ENCODE measurements at regions not wholly inside any gene's neighbourhood (a gene's known extent, or its start where the extent isn't known, plus 50 kb on each side); places are given as distances from the start of the nearest gene placed in this dataset.

GRCh38 chr18:71371951-71372605 is 1083.2 kb downstream of the SOCS6 start:
- no peaks in the 10 kb centered on the region for H4K20me1 ChIP-seq (ENCODE audit: insufficient read depth)
- CTCF ChIA-PET, result no interaction called here
- DNase-seq (ENCODE audit: low read depth, low spot score), result no peak

GRCh38 chr18:71370671-71371445 is 1082.0 kb downstream of the SOCS6 start:
- no peak overlapping the region for H3K4me3 ChIP-seq (replicated peaks in 1 of 2; ENCODE audit: low read depth in 1 of 2, low read length in 2 of 2)
- no peak overlapping the region for H3K27ac ChIP-seq (ENCODE audit: low read depth, low read length)
- DNase-seq (ENCODE audit: low read depth, low spot score), result no peak
- H3K9me3 ChIP-seq (ENCODE audit: control insufficient read depth in 1 of 2, insufficient read depth in 1 of 2, low read depth in 1 of 2, low read length in 2 of 2), result peaks cover 24 to 30% of the 10 kb centered on the region in 2 experiments; a peak in 2 of 4 replicates
- ChIA-PET RAD21 (ENCODE audit: low non-redundant PET in 1 of 2, low total read pairs in 2 of 2, uncharacterized antibody in 2 of 2, unreplicated experiment in 2 of 2) (no interaction called here), CTCF (no interaction called here), POLR2A (no interaction called here)
- no peaks in the 10 kb centered on the region for H3K4me1 ChIP-seq (ENCODE audit: control insufficient read depth in 1 of 2, insufficient read depth in 2 of 2, low read length in 2 of 2)
- no peaks in the 10 kb centered on the region for H3K9me2 ChIP-seq (ENCODE audit: insufficient read depth)
- no peak overlapping the region for H3K9ac ChIP-seq (ENCODE audit: low read length)
- H4K20me1 ChIP-seq (ENCODE audit: insufficient read depth), result no peaks in the 10 kb centered on the region
- TF ChIP-seq ZFX (IDR thresholded peaks at IDR 0.05), result no peak
- TF ChIP-seq, protein P1, sequence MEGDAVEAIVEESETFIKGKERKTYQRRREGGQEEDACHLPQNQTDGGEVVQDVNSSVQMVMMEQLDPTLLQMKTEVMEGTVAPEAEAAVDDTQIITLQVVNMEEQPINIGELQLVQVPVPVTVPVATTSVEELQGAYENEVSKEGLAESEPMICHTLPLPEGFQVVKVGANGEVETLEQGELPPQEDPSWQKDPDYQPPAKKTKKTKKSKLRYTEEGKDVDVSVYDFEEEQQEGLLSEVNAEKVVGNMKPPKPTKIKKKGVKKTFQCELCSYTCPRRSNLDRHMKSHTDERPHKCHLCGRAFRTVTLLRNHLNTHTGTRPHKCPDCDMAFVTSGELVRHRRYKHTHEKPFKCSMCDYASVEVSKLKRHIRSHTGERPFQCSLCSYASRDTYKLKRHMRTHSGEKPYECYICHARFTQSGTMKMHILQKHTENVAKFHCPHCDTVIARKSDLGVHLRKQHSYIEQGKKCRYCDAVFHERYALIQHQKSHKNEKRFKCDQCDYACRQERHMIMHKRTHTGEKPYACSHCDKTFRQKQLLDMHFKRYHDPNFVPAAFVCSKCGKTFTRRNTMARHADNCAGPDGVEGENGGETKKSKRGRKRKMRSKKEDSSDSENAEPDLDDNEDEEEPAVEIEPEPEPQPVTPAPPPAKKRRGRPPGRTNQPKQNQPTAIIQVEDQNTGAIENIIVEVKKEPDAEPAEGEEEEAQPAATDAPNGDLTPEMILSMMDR (IDR thresholded peaks at IDR 0.05 in 2 of 3, conservative IDR thresholded peaks at IDR 0.05 in 1 of 3; ENCODE audit: borderline replicate concordance in 1 of 3, insufficient read depth in 1 of 3, low read depth in 2 of 3, low read length in 2 of 3), result no peak
- no peak for TF ChIP-seq EZH2phosphoT487 (IDR thresholded peaks at IDR 0.05; ENCODE audit: borderline replicate concordance)
- no peak for TF ChIP-seq ZBTB33 (IDR thresholded peaks at IDR 0.05; ENCODE audit: extremely low read depth, insufficient replicate concordance, low read length)
- TF ChIP-seq SRF (IDR thresholded peaks at IDR 0.05; ENCODE audit: low read depth), result no peak
- no peak for TF ChIP-seq RAD21 (IDR thresholded peaks at IDR 0.05; ENCODE audit: low read depth)
- TF ChIP-seq, protein P2, sequence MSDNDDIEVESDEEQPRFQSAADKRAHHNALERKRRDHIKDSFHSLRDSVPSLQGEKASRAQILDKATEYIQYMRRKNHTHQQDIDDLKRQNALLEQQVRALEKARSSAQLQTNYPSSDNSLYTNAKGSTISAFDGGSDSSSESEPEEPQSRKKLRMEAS (IDR thresholded peaks at IDR 0.05), result no peak
- no peak for TF ChIP-seq YY1 (IDR thresholded peaks at IDR 0.05; ENCODE audit: extremely low read depth, insufficient replicate concordance, low read depth, low read length)
- no peak for TF ChIP-seq FOSL1 (IDR thresholded peaks at IDR 0.05; ENCODE audit: low read depth)
- no peak for TF ChIP-seq SIN3A (IDR thresholded peaks at IDR 0.05; ENCODE audit: low read depth)
- no peak for TF ChIP-seq ELF1 (IDR thresholded peaks at IDR 0.05; ENCODE audit: borderline replicate concordance, low read depth)
- TF ChIP-seq, protein P3, sequence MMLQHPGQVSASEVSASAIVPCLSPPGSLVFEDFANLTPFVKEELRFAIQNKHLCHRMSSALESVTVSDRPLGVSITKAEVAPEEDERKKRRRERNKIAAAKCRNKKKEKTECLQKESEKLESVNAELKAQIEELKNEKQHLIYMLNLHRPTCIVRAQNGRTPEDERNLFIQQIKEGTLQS (IDR thresholded peaks at IDR 0.05), result no peak
- intact Hi-C loops (cut with micrococcal nuclease), result no loop called here
- H3K4me2 ChIP-seq (ENCODE audit: low read length), result no peak overlapping the region
- H3K36me3 ChIP-seq (ENCODE audit: control insufficient read depth in 1 of 2, insufficient read depth in 2 of 2, low read length in 2 of 2), result no peaks in the 10 kb centered on the region
- BruUV-seq (replicated peaks), result no TSS peak
- no peak for ATAC-seq
- H2AFZ ChIP-seq (ENCODE audit: low read depth, low read length, poor library complexity, severe bottlenecking), result no peak overlapping the region
- H3K27me3 ChIP-seq (ENCODE audit: insufficient read depth, low read length), result no peaks in the 10 kb centered on the region
- no peaks in the 10 kb centered on the region for H3K79me2 ChIP-seq (ENCODE audit: insufficient read depth, low read length)

More at GRCh38 chr18:71371951-71372605, 1083.2 kb downstream of the SOCS6 start:
- ChIA-PET RAD21 (ENCODE audit: low non-redundant PET in 1 of 2, low total read pairs in 2 of 2, uncharacterized antibody in 2 of 2, unreplicated experiment in 2 of 2) (no interaction called here), POLR2A (no interaction called here)
- H3K36me3 ChIP-seq (ENCODE audit: control insufficient read depth in 1 of 2, insufficient read depth in 2 of 2, low read length in 2 of 2), result no peaks in the 10 kb centered on the region
- H2AFZ ChIP-seq (ENCODE audit: low read depth, low read length, poor library complexity, severe bottlenecking), result no peak overlapping the region
- intact Hi-C loops (cut with micrococcal nuclease), result no loop called here
- H3K79me2 ChIP-seq (ENCODE audit: insufficient read depth, low read length), result no peaks in the 10 kb centered on the region
- no peak overlapping the region for H3K4me3 ChIP-seq (replicated peaks in 1 of 2; ENCODE audit: low read depth in 1 of 2, low read length in 2 of 2)
- H3K4me1 ChIP-seq (ENCODE audit: control insufficient read depth in 1 of 2, insufficient read depth in 2 of 2, low read length in 2 of 2), result no peaks in the 10 kb centered on the region
- no peak overlapping the region for H3K9ac ChIP-seq (ENCODE audit: low read length)
- no peaks in the 10 kb centered on the region for H3K27me3 ChIP-seq (ENCODE audit: insufficient read depth, low read length)
- H3K27ac ChIP-seq (ENCODE audit: low read depth, low read length), result no peak overlapping the region
- no peak for TF ChIP-seq SRF (IDR thresholded peaks at IDR 0.05; ENCODE audit: low read depth)
- TF ChIP-seq POLR2A (IDR thresholded peaks at IDR 0.05; ENCODE audit: borderline replicate concordance, extremely low read depth, insufficient read depth, insufficient read length), result no peak
- TF ChIP-seq EZH2 (IDR thresholded peaks at IDR 0.05), result no peak
- TF ChIP-seq CEBPB (IDR thresholded peaks at IDR 0.05; ENCODE audit: low read depth), result no peak
- TF ChIP-seq, protein P3 (IDR thresholded peaks at IDR 0.05), result no peak
- no peak overlapping the region for H3K4me2 ChIP-seq (ENCODE audit: low read length)
- H3K9me3 ChIP-seq (ENCODE audit: control insufficient read depth in 1 of 2, insufficient read depth in 1 of 2, low read depth in 1 of 2, low read length in 2 of 2), result peaks cover 24 to 25% of the 10 kb centered on the region in 2 experiments; a peak in 2 of 4 replicates
- H3K9me2 ChIP-seq (ENCODE audit: insufficient read depth), result no peaks in the 10 kb centered on the region
- no TSS peak for BruUV-seq (replicated peaks)
- ATAC-seq, result no peak

Data from HCT116 (cell line).